Testis (tissue), 2 donors: ENCODE measurements at regions not wholly inside any gene's neighbourhood (a gene's known extent, or its start where the extent isn't known, plus 50 kb on each side); places are given as distances from the start of the nearest gene placed in this dataset.

Experiments
- DNase-seq: peaks from one replicate; pipeline ENCODE4 v3.0.0-alpha.2; 2019
- H3K27ac ChIP-seq, 2 donors: fragments of 200-600 bp; sonication (generic); one replicate each; pipeline ENCODE4 v1.5.1; 2019
- H3K27me3 ChIP-seq: fragments of 200-600 bp; sonication (generic); one replicate; pipeline ENCODE4 v1.5.1; 2019
- H3K36me3 ChIP-seq: fragments of 200-600 bp; sonication (generic); one replicate; pipeline ENCODE4 v1.5.1; 2017; ENCODE audit warnings: low read depth; ENCODE audit errors: missing control alignments
- H3K4me1 ChIP-seq: fragments of 200-600 bp; sonication (generic); one replicate; pipeline ENCODE4 v1.5.1; 2019
- H3K4me3 ChIP-seq, 2 donors: fragments of 200-600 bp; sonication (generic); one replicate each; pipeline ENCODE4 v1.5.1; 2017 to 2019
- H3K9me3 ChIP-seq: fragments of 200-600 bp; sonication (generic); one replicate; pipeline ENCODE4 v1.5.1; 2017
- CTCF ChIP-seq, 3 experiments: fragments of 450-650 bp in 2 of 3; fragments of 200-600 bp in 1 of 3; sonication (generic) in 1 of 3; IDR thresholded peaks; one replicate each; pipeline ENCODE4 v1.5.1; 2016 to 2019; ENCODE audit warnings: antibody characterized with exemption in 3 of 3, mild to moderate bottlenecking in 2 of 3, moderate library complexity in 1 of 3
- POLR2A ChIP-seq: fragments of 450-650 bp; IDR thresholded peaks from one replicate; pipeline ENCODE4 v1.6.1; 2017; ENCODE audit warnings: antibody characterized with exemption, mild to moderate bottlenecking, moderate library complexity
- WGBS, 2 donors: methylation state at CpG; one replicate each; pipeline ENCODE4 v1.1.5; 2018; 5-methylcytosine and 5-hydroxymethylcytosine counted together
- intact Hi-C: fragments of 100-400 bp; cut with DNase I; formaldehyde crosslinking; loops from one replicate; pipeline ENCODE4 v1.15.1; 2023; ENCODE audit warnings: low total_unique reads

- WGBS, 2 donors: 70 to 81% methylated on average over 2 of the region's 2 CpGs
- DNase-seq: no peak
- no peak for TF ChIP-seq CTCF (IDR thresholded peaks at IDR 0.05)
- no peak for TF ChIP-seq POLR2A
Observed at GRCh38 chr3:66574091-66574490, 73.3 kb upstream of the LRIG1 start.

DNA sequence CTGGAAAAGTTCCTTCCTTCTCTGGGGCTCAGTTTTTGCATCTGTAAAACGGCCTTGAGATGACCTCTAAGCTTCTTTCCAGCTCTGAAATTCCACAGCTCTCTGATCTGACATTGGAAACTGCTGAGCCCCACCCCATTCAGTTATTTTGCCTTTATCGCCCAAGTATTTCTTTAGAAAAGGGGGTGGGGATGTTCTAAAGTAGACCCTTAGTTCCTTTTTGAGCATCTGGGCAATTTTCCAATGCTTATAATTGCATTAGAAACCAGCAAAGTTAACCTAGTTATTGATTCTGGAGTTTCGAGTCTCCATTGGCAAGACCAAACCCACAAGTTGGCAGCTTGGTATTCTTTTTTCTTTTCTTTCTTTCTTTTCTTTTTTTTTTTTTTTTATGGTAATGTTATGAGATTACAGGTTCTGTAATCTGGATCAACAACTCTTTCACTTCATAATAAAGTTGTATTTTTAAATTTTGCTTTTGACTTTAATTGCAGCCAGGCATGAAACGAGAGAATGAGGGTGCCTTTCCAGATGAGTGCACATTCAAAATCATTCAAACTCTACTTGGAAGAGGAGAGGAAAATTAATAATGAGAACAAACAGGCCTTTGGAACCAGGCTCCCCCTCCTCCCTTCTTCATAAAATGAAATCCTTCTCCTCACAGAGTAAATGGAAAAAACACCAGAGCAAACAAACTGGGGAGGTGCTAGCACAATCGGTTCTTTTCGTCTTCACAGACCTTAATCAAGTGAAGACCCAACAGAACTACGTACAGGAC is 76.8 kb upstream of the LRIG1 start:
- Histone ChIP-seq H3K36me3 (no peaks in the 10 kb centered on the region), H3K9me3 (no peaks in the 10 kb centered on the region), H3K27ac (no peak overlapping the region), H3K27me3 (no peaks in the 10 kb centered on the region), H3K4me3 (no peak overlapping the region), H3K4me1 (no peaks in the 10 kb centered on the region)
- intact Hi-C loops: no loop called here
- WGBS, 2 donors: 69 to 71% methylated on average over 7 of the region's 7 CpGs
- no peak for TF ChIP-seq CTCF (IDR thresholded peaks at IDR 0.05)
- TF ChIP-seq POLR2A: no peak
- DNase-seq: no peak

More at GRCh38 chr3:66574091-66574490, 73.3 kb upstream of the LRIG1 start:
- Histone ChIP-seq H3K27me3 (no peaks in the 10 kb centered on the region), H3K4me1 (no peaks in the 10 kb centered on the region), H3K4me3 (no peak overlapping the region), H3K9me3 (no peaks in the 10 kb centered on the region), H3K27ac (no peak overlapping the region), H3K36me3 (no peaks in the 10 kb centered on the region)
- intact Hi-C loops: no loop called here

- Histone ChIP-seq H3K36me3 (no peaks in the 10 kb centered on the region), H3K4me1 (no peaks in the 10 kb centered on the region), H3K27me3 (no peaks in the 10 kb centered on the region), H3K27ac (no peak overlapping the region), H3K9me3 (no peaks in the 10 kb centered on the region), H3K4me3 (no peak overlapping the region)
- intact Hi-C loops: no loop called here
- 87 to 89% methylated on average over 6 of the region's 6 CpGs for WGBS, 2 donors
- TF ChIP-seq CTCF (IDR thresholded peaks at IDR 0.05) (no peak), POLR2A (no peak)
- DNase-seq: no peak
Observed at GRCh38 chr3:66581256-66581655, 80.4 kb upstream of the LRIG1 start.

- DNase-seq: no peak
- Histone ChIP-seq H3K27ac (no peak overlapping the region), H3K36me3 (no peaks in the 10 kb centered on the region), H3K4me3 (no peak overlapping the region), H3K9me3 (no peaks in the 10 kb centered on the region), H3K4me1 (no peaks in the 10 kb centered on the region), H3K27me3 (no peaks in the 10 kb centered on the region)
- intact Hi-C loops: no loop called here
- 68 to 86% methylated on average over 16 to 24 of the region's 24 CpGs for WGBS, 2 donors
- TF ChIP-seq POLR2A: no peak
- no peak for TF ChIP-seq CTCF (IDR thresholded peaks at IDR 0.05)
Observed at GRCh38 chr3:66582721-66583423, 82.0 kb upstream of the LRIG1 start.
